ENCODE measurements at regions not wholly inside any gene's neighbourhood (a gene's known extent, or its start where the extent isn't known, plus 50 kb on each side); places are given as distances from the start of the nearest gene placed in this dataset.
"Not testable (repeated sequence)": the region's sequence is repeated elsewhere in the genome, so short reads cannot be mapped to it uniquely, and the experiment has no call there.

GRCh38 chr5:155113888-155114287 is 100.3 kb downstream of the KIF4B start:
- no peak for DNase-seq (ENCODE audit: low read depth in 3 of 3, low spot score in 2 of 3)

DNA sequence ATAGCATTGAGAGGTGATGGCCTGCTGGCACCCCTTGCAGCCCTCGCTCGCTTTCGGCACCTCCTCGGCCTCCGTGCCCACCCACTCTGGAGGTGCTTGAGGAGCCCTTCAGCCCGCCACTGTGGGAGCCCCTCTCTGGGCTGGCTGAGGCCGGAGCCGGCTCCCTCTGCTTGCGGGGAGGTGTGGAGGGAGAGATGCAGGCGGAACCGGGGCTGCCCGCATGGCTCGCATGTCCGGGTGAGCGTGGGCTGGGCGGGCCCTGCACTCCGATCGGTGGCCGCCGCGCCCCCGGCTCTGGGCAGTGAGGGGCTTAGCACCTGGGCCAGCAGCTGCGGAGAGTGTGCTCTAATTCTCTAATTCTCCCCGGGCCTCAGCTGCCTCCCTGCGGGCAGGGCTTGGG is 101.1 kb downstream of the KIF4B start:
- no peak for DNase-seq (ENCODE audit: low read depth in 3 of 3, low spot score in 2 of 3)

- no peak for DNase-seq (ENCODE audit: low read depth in 3 of 3, low spot score in 2 of 3)
Observed at GRCh38 chr5:155116456-155117251, 103.1 kb downstream of the KIF4B start.

GRCh38 chr5:155125551-155126095 is 112.1 kb downstream of the KIF4B start:
- no peak for DNase-seq (ENCODE audit: low read depth in 3 of 3, low spot score in 2 of 3)

DNA sequence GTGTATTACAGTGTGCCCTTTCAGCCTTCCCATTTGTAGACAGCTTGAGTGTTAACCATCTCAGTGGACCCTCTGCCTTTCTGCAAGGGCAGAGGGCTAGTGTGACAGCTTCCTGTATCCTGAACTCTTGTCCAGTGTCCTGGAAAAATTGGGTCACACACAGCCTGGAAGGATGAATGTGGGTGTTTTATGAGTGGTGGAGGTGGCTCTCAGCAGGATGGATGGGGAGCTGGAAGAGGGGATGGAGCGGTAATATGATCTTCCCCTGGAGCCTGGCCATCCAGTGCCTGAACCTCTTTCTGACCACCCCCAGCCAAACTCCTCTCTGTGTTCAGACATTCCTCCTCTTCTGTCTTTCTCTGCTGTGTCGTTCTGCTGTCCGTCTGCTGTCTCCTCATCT is 113.0 kb downstream of the KIF4B start:
- no peak for DNase-seq (ENCODE audit: low read depth in 3 of 3, low spot score in 2 of 3)

DNA sequence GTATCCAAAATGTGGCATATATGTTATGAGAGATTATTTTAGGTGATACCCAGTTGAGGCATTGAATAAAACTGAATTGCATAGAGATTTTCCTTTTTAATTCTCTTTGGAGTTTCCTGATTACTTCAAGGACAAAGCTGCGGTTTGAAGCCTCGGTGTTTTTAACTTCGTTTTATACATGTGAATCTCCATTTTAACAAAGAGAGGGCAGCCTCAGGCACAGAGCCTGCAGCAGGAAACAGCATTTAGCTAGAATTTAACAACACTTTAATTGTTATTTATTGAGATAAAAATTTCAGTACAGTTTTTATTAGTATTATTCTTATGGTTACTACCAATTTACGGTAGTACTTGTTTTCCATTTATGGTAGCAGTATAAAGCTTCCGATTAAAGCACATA is 114.0 kb downstream of the KIF4B start:
- no peak for DNase-seq (ENCODE audit: low read depth in 3 of 3, low spot score in 2 of 3)

- no peak for DNase-seq (ENCODE audit: low read depth in 3 of 3, low spot score in 2 of 3)
Observed at GRCh38 chr5:155128786-155129512, 115.4 kb downstream of the KIF4B start.

- no peak for DNase-seq (ENCODE audit: low read depth in 3 of 3, low spot score in 2 of 3)
Observed at GRCh38 chr5:155129513-155129880, 115.9 kb downstream of the KIF4B start.

GRCh38 chr5:155134130-155134529 is 120.6 kb downstream of the KIF4B start:
- DNase-seq (ENCODE audit: low read depth in 3 of 3, low spot score in 2 of 3), result no peak

GRCh38 chr5:155136216-155136850 is 122.8 kb downstream of the KIF4B start:
- DNase-seq (ENCODE audit: low read depth in 3 of 3, low spot score in 2 of 3), result no peak

DNA sequence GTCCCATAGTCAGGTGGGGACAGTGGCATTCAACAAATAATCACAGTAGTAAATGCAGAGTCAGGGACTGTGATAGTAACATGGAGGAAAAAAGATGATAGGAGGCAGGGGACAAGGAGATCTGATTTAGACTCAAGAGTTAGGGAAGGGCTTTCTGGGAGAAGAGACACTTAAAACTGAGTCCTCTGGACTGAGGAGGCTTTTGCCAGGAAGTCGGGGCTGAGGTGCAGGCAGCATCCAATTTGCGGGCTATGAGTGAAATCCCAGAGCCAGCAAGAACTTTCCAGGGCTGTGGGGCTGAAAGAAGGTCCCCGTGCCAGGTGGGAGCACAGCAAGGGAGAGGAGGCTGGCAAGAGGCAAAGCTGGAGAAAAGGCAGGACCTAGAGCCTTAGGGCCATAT is 124.1 kb downstream of the KIF4B start:
- DNase-seq (ENCODE audit: low read depth in 3 of 3, low spot score in 2 of 3), result no peak

GRCh38 chr5:155140646-155141045 is 127.1 kb downstream of the KIF4B start:
- DNase-seq (ENCODE audit: low read depth in 3 of 3, low spot score in 2 of 3), result no peak

DNA sequence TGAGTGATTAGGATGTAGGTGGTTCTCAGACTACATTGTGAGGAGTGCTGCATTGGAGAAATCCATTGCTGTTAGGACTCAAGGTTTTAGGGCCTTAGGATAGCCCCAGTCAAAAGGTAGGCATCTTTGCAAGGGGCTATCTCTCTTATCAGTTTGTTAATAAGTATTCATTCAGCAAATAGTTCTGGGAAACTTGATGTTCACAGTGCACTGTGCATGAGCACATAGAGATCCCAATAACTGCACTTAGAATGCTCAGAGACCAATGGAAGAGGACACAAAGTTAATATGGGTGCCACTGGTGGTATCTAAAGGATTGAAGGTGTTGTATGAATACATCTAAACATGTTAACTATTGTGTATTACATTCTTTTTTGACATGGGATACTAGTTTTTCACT is 131.4 kb downstream of the KIF4B start:
- no peak for DNase-seq (ENCODE audit: low read depth in 3 of 3, low spot score in 2 of 3)

- DNase-seq (ENCODE audit: low read depth in 3 of 3, low spot score in 2 of 3), result no peak
Observed at GRCh38 chr5:155147222-155147621, 133.7 kb downstream of the KIF4B start.

DNA sequence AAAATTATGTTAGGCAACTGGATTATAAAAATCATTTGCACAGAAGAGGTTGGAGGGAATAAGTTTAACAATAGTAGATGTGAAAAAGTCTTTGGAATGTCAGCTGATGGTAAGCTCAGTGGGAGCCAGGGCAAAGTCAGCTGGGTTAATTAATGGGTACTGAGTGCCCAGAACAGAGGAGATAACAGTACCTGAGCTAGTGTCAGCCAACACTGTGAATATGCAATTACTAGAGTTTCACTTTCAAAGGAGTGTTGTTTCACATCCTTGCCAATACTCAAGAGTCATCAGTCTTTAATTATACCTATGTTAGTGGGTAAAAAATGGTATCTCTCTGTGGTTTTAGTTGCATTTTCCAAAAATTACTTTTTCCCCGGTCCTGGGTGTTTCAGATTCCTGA is 135.1 kb downstream of the KIF4B start:
- no peak for DNase-seq (ENCODE audit: low read depth in 3 of 3, low spot score in 2 of 3)

- no peak for DNase-seq (ENCODE audit: low read depth in 3 of 3, low spot score in 2 of 3)
Observed at GRCh38 chr5:155150012-155150411, 136.5 kb downstream of the KIF4B start.

DNA sequence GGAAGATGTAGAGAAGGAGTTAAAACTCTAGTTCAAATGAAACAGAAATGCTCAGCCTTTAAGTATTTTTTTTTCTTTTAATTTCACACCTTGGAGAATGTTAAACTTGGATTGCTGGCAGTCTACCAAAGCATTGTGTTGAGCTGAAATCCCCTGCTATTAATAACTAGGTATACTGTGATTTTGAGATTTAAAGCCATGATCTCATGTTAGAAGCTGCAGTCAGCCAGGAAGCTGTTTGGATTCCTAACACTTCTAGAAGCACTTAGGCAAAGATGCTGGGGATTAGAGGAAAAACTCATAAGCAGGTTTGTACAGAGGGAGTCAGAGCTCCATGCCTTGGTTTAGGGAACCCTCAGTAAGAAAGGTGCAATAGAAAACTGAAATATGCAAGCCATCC is 141.4 kb downstream of the KIF4B start:
- DNase-seq (ENCODE audit: low read depth in 3 of 3, low spot score in 2 of 3), result no peak

DNA sequence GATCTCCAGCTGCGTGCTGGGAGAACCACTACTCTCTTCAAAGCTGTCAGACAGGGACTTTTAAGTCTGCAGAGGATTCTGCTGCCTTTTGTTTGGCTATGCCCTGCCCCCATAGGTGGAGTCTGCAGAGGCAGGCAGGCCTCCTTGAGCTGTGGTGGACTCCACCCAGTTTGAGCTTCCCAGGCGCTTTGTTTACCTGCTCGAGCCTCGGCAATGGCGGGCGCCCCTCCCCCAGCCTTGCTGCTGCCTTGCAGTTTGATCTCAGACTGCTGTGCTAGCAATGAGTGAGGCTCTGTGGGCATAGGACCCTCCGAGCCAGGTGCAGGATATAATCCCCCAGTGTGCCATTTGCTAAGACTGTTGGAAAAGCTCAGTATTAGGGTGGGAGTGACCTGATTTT is 149.5 kb downstream of the KIF4B start:
- not testable (repeated sequence) for DNase-seq (ENCODE audit: low read depth in 3 of 3, low spot score in 2 of 3)

GRCh38 chr5:155167736-155168135 is 154.2 kb downstream of the KIF4B start:
- no peak for DNase-seq (ENCODE audit: low read depth in 3 of 3, low spot score in 2 of 3)

DNA sequence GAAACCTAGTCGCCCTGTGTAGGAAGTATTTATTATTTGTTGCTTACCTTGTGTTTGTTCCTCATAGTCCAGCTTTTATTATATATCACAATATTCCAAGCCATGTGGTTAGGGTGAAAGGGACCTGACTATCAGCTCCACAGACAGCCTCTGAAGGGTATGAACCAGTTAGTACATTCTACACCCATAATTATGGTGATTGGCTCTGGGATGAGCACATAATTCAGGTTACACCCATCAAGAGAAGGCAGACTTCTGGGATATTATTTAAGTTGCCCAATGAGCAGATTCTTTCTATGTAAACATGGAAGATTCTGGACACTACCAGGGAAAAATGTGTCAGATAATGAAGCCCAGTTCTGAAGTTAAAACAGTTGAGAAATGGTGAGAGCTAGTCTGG is 168.0 kb downstream of the KIF4B start:
- no peak for DNase-seq (ENCODE audit: low read depth in 3 of 3, low spot score in 2 of 3)

DNA sequence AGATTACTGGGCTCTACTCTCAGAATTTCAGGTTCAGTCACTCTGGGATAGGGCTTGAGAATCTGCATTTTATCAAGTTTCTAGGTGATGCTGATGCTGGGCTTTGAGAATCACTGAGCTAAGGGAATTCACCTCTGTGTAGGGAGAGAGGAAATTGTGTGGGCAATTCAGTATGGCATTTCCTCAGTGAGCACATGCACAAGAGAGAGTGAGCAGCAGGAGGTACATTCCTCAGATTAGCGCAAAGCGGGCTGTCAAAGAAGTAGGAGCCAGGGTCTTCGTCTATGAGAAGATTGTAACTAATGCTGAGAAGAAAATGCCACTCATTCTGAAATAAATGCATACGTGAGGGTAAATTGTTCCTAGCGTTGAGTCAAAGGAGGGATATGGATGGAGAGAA is 175.9 kb downstream of the KIF4B start:
- no peak for DNase-seq (ENCODE audit: low read depth in 3 of 3, low spot score in 2 of 3)

GRCh38 chr5:155189981-155190380 is 176.4 kb downstream of the KIF4B start:
- no peak for DNase-seq (ENCODE audit: low read depth in 3 of 3, low spot score in 2 of 3)

Measured in right renal cortex interstitium (tissue), 3 donors.